ENCODE measurements at regions not wholly inside any gene's neighbourhood (a gene's known extent, or its start where the extent isn't known, plus 50 kb on each side); places are given as distances from the start of the nearest gene placed in this dataset.
A peak's percentile ranks its signal among the peaks of the same experiment; 100 is the strongest.

DNA sequence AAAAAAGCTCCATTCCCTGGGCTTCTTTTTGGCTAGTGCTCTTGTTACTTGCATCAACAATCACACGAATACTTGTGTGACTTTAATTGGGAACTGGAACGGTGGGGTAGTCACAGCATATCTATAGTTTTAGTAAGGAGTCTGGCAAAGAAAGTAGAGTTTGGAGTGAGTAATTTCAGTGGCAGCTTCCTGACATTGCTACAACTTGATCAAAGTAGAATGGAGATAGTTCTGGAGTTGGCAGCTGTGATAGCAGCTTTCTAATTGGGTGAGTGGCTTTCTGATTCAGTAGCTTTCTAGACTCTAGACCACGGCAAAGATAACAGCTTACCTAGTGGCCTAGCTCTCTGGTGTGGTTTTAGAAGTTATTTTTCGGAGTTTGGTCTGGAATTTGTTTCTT, 475.0 kb downstream of the TUSC7 start:
- no peak for DNase-seq

DNA sequence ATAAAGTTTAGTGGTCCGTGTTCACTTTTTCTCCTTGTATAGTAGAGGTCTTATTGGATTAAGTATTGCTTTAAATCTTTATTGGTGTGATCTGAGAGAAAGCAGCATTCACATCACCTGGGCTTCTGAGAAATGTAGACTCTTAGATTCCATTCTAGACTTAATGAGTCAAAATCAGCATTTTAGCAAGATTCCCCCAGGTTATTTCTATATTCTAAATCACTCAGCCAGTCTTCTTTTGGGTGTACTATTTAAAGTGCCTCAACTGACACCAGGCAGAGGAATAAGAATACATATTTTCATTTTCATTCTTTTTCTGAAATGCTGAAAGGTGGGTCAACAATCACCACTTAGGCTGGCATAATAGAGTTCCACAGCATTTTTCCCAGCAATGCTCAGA, 481.7 kb downstream of the TUSC7 start:
- DNase-seq, result no peak

DNA sequence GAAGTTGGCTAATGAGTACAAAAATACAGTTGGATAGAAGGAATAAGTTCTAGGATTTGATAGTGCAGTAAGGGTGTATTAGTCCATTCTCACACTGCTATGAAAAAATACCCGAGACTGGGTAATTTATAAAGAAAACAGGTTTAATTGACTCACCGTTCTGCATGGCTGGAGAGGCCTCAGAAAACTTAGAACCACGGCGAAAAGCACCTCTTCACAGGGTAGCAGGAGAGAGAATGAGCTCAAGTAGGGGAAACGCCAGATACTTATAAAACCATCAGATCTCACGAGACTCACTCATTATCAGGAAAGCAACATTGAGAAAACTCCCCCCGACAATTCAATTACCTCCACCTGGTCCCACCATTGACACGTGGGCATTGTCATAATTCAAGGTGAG, 483.3 kb downstream of the TUSC7 start:
- no peak for DNase-seq

DNA sequence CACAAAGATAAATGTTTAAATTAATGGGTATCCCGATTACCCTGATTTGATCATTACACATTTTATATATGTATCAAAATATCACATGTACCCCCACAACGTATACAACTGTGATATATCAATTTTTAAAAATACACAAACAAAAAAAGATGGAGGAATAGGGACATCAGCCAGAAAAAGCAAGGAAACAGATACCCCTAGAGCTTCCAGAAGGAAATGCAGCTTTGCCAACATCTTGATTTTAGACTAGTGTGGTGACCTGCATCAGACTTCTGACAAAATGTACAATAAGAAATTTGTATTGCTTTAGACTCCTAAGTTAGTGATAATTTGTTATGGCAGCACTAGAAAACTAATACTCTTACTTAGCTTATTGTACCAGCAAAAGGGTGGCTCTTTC, 483.8 kb downstream of the TUSC7 start:
- no peak for DNase-seq

DNA sequence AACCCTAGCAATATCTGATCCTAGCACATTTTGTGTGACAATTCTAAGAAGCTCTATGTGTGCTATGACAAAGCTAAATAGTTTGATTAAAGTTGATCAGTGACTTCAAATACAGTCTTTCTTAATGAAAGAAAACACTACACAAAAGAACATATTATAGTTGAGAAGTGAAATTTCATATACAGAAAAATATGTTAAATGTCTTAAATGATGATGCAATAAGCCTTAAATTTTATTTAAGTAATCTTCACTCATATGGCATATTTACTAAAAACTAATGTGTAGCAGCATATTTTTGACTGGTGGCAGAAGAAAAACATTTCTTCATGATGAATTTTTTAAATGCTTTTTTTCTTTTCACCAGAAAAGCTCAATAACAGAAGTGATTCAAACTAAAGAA, 485.5 kb downstream of the TUSC7 start:
- DNase-seq, result no peak

DNA sequence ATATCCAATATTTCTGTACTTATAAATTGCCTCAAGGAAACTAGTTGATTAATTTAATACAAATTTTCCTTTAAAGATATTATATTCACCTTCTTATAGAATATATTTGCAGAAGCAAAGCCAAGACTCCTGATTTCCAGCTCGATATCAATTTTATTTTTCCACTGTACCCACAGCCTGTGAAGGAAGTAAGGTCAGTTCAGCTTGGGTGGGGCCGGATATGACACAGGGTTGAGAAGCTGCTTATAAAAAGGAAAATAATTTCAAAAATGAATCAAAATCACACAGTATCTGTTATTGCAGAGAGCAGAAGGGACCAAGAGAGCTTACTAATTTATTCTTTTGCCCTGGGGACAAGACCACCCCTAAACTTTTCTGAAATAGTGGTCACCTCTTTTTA, 491.4 kb downstream of the TUSC7 start:
- no peak for DNase-seq

DNA sequence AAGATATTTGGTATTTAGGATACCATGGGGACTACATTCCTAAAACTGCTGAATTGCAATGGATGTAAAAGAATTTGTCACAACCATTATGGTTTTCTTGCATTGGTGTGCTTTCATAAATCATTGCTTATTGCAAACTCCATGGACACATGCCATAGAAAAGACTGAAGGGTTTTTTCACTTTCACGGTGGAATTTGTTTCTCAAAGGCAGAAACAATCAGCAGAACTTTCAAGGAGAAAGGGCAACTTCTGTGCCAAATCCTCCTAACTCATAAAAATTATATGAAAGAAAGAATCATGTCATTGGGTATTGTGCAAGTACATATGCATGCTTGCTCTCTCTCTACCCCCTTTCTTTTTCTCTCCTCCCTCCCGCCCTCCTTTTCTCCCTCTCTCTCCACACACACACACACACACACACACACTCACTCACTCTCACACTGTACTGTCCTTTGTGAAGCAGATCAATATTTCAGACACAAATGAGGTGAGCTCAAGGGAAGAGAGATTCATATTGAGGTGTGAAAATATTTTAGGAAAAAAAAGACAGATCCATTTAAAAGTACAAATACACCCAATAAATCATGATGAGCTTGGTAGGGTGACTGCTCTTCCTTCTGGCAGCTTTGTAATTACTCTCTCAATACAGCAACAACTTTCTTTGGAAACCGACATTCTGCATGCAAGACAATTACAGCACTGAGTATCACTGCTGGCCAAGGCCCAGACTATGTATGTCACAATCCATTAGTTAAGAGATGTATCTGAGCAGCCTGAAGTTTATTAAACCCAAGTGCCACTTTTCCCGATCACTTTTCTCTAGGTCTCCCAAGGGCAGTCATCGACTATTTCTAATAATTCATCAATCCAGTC, 492.6 kb downstream of the TUSC7 start:
- DNase-seq, result no peak

DNA sequence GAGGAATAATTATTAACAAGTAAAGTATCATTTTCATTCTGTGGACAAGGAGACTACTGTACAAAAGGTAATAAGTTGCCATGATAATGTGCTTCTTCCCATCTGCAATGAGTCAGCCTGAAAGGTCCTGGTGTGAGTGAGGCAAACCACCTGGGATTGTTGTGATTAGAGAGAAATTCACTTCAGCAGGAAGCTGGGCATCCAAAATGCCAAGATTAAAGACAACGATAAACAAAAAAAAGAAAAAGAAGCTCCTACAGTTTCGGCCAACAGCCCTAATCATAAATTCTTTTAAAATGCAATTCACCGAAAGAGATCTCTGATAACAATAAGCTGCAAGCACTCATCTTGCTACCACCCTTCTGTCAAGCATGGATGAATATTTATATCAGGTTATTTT, 507.8 kb downstream of the TUSC7 start:
- DNase-seq, result no peak

DNA sequence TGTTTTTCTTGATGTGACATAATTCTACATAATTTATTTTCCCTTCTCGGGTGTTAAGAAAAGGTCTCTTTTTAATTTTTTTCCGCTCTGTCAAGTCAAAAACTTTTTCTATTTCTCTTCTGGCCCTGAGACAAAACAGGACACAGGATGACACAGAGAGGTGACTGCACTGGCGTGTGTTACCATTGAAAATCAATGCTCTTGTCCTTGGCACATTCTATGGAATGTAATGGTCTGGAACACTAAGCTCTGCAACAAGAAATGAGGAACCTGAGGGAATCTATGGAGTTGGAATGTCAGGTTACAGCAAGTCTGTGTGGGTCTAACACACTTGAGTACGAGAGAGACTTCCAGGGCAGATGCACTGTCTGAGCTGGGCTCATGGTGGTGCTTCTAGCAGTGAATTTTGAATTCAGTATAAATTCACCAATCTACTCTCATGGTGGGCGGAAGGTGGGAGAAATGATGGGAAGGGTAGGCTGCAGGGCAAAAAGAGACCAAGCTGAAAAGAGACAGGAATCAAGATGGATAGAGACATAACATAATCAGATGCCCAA, 508.3 kb downstream of the TUSC7 start:
- DNase-seq, result no peak

DNA sequence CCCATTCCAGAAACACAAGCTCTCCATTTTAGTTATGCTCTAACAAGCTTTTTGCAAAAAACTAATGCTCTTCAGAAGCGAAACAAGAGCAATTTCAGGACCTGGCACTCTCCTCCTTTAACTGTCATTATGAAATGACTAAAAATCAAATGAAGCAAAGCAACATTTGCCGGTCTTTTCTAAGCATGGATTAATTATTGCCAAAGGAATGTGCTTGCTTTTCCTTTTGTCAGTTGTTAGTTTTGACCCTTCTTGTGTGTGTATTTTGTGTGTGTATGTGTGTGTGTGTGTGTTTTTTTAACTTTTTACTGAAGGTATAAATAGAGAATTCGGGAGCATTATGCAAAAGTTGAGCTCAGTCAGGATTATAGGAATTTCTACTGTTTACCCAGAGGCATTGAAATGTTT, 509.1 kb downstream of the TUSC7 start:
- peak; percentile 2 for DNase-seq

DNA sequence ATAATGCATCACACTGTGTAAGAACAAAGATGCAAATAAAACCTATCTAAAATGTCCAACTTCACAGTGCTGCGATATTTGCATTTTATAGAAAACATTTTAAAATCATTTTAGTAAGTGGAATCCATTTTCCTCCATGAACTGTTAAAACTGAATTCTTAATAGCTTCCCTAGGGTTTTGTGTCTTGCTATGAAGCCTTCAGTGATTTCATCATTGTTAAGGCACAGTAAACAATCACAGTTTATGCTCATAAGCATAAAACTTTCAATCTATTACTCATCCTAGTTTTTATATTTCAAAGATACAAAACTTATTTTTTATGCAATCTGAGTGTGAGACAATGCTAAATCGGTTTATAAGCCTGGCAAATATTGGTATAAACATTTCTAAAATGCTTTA, 509.7 kb downstream of the TUSC7 start:
- DNase-seq, result no peak

DNA sequence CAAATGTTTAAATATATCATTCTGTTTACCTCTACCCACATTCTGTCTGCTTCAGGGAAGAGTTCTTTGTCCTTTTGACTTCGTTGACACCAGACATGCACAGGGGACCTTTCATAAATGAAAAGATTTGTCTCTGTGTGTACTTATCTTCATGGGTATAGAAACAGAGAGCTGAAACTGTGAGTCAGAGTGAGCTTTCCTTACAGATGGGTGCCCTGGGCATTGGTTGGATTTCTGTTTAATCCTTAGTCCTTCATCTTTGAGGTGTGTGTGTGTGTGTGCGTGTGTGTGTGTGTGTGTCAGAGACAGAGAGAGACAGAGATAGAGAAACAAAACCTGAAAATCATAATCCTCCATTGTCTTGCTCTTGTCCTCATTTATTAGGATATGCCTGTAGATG, 517.4 kb downstream of the TUSC7 start:
- DNase-seq, result no peak

DNA sequence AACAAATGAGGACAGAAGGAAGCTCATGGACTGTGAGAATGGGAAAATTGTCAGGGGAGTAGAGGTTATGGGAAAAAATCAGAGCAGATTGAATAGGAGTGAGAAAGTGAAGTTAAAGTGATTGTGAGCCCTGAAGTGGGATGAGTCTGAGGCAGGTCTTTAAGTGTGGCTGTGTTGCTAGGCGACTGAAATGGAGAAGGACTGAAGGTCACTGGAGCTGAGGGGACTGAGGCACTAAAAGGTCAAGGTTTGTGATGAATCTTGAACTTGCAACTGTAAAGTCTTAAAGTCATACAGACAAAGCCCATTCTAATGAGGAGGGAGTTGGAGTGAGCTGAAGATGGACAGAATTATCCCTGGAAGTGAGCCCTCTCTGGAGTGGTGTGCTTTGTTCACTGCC, 518.9 kb downstream of the TUSC7 start:
- DNase-seq, result no peak

DNA sequence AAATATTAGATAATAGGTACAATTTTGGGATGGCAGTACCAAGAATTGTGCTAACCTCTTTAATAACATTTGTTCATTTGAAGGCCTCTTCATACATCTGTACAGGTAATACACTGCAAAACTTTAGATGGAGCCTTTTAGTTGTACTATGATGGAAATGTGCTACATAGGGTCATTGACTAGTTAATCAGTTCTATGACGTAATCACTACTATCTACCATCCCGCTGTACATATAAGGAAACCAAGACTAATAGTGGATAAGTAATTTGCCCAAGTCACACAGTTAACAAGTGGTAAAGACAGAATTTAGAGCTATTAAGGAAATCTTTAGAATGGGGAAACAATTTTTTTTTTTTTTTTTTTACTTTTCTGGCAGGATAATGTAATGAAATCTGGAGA, 521.3 kb downstream of the TUSC7 start:
- DNase-seq, result no peak

DNA sequence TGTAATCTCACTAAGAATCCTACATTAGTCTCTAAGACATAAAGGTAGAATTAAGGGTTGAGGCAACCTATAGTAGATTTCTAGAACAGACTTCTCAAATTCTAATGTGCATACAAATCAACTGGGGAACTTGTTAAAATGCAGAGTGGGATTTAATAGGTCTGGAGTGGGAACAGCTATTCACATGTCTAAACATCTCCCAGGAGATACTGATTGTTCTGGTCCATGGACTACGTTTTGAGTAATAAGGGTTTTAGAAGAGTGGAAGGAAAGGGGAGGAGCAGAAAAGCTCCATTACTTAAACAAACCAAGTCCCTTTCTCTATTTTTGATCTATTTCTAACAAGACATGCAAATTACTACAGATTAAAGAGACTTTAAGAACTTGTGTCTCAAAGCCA, 524.8 kb downstream of the TUSC7 start:
- no peak for DNase-seq

DNA sequence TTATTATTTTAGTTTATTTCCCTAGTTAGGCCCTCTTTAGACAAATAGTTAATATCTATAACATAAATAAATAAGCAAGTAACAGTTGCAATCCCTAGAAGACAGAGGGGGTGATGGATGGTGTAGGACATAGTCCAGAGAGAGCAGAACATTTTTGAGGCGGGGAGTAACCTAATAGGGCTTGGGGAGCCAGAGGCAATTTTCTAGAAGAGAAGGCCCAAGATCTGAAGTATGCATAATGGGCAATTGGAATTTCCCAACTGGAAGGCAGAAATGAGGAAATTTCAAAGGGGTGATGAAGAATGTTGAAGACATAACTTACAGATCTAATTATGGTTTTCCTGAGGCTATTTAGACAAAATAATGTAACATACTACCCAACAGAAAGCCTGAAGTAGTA, 525.7 kb downstream of the TUSC7 start:
- DNase-seq, result no peak

DNA sequence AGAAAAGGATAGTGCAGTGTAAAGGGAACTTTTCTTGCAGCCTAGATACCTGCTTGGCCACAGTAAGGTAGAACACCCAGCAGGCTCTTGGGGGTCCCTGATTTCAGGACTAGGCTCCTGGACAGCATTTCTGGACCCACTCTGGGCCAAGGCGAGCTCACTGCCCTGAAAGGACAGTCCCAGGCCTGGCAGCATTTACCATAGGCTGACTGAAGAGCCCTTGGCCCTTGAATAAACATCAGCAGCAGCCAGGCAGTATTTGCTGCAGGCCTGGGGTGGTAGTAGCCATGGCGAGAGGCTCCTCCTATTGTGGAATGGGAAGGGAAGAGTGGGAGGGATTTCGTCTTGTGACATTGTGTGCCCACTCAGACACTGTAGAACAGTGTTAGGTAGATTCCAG, 529.2 kb downstream of the TUSC7 start:
- DNase-seq, result no peak

DNA sequence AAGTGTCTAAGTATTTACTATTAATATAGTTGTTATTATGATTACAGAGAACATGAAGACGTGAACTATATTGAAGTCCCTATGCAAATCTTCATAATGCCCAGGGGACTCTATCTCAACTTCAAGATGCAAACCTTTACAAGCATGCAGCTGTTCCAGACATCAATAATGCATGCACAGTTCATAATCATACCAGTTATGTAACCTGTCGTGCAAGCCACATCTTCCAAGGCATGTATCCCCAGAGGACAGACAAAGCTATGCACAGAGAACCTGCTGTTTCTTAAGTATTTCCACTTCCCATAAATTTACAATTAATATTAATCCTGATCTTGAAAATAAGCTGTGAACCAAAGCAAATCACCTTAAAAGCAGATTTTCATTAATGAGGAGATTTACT, 534.1 kb downstream of the TUSC7 start:
- DNase-seq, result no peak

DNA sequence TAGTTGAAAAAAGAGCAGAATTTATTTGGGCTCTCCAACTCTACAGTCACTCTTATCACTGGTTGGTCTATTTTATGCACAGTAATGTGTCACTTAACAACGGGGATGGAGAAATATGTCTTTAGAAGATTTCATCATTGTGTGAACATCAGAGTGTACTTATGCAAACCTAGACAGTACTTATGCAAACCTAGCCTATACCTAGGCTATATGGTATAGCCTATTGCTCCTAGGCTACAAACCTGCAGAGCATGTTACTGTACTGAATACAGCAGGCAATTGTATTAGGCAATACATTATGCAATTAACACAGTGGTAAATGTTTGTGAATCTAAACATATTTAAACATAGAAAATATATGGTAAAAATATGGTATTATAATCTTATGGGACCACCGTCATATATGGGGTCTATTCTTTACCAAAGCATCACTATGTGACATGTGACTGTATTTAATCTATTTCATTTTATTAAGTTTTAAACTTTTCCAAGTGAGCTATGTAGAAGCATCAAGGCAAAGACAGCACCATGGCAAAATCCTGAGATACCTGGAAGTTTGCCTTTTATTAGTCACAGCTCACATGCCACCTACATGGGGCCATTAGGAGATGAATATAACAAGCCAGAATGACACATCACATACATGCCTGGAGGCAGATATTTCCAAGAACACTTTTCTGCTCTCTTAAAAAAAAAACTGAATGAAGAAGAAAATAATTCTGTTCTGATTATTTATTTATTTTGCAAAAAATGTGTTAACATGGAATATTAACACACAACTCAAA, 537.4 kb downstream of the TUSC7 start:
- no peak for DNase-seq

DNA sequence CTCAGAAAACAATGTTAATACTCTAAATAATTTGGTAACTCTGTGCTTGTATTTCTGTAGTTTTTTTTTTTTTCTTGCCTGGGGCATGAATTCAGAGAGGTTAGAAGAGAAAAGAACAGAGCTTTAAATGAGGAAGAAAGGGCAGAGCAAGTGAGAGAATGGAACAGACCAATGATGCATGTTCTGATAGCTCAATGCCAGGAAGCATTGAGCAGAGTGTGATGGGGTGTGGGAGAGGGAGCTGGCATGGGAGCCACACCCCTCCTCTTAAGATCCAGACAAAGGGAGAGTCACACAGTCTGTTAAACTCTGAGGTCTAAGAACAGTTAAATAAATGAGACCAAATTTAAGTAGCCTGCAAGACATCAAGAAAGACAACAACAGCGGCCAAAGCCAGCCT, 538.6 kb downstream of the TUSC7 start:
- no peak for DNase-seq

DNA sequence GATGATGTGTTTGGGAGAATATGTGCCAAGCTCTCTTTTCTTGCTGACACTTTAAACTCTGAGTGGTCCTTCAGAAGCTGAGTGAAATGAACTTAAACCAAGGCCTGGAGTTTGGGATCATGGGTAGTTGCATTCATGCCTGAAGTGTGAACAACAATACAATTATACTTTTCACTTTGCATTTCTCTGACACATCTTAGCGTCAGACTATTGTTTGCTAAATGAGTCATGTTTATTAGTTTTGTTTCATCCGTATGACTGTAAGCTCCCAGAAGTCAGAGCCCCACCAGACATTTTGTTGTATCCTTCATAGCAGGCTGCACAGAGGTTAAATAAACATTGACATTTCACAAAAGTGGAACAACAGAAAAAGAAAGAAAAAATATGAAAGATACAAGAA, 542.6 kb downstream of the TUSC7 start:
- DNase-seq, result no peak

DNA sequence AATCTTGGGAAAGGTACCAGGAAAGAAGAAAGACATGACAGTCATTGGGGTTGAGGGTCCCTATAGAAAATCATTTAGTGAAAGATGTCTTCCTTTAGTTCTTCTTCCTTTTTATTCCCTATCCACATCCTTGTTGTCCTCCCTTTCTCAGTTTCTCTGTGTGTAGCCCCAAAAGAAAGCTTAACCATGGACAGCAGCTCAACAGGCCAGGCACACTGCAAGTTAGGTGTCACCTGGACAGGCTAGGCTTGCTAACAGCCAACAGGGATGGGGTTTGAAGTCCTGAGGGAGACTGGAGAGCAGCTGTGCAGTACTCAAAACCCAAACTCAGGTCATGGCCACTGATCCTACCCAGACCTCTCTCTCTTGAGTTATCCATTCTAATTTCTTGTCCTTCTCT, 543.1 kb downstream of the TUSC7 start:
- DNase-seq, result no peak

DNA sequence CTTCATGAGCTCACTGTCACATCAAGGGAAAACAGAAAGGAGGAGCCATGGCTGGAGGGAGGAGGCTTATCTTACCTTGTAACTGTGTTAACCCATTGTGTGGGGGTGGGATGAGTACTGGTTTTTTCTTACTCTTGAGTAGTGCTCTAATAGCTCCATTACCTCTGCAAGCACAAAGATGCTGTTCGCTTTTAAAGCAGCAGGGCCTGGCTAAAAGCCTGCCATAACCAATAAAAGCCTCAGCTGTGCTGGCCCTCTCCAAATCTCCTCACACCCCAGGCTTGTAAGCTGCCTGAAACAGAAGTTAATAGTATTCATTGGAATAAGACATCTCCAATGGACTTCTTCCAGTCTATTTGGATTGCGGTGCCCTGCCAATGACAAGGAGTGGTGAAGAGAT, 544.1 kb downstream of the TUSC7 start:
- DNase-seq, result no peak

DNA sequence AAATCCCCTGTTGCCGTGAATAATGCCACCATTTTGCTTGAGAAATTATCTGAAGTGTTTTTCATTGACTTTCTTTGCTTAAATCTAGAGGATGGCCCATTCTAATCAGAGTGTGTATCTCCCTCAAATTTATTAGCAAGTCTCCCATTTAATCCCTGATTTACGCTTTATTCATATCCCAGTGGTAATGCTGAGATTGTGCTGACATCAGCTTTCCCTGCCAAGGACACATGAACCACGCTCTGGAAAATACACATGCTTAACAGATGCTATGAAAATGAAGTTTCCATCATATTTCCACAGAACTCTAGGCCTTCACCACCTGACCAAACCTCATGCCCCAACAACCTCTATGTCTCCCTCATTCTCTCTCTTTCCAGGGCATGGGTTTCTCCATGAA, 545.4 kb downstream of the TUSC7 start:
- no peak for DNase-seq
